ENCODE measurements at regions not wholly inside any gene's neighbourhood (a gene's known extent, or its start where the extent isn't known, plus 50 kb on each side); places are given as distances from the start of the nearest gene placed in this dataset.

DNA sequence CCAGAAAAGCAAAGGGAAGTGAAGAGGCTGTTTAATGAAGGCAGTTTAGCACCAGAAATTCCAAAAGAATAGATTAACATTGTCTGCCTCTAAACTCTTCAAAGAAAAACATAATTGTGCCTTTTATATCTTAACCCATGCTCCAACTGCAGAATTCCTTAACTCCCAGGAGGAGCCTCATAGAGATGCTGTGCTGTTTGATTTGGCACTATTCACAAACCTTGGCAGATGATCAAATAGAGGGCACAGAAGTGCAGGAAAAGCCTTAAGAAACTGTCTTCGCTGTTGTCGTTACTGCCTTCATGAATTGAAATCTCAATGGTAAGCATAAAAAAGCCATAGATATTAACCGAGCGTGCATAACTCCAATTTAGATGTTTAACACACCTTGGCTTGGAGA, 124.1 kb upstream of the MPPED2 start:
- H3K27me3 ChIP-seq (replicated peaks; ENCODE audit: control insufficient read depth, insufficient read depth, low read length): no peaks in the 10 kb centered on the region
- DNase-seq: no peak
- Mint-ChIP-seq H3K27me3 (ENCODE audit: insufficient read depth, unreplicated experiment) (no peaks in the 10 kb centered on the region), H3K4me3 (ENCODE audit: unreplicated experiment) (no peak overlapping the region), H3K36me3 (ENCODE audit: insufficient read depth, unreplicated experiment) (no peaks in the 10 kb centered on the region), H3K4me1 (ENCODE audit: low read depth, unreplicated experiment) (no peaks in the 10 kb centered on the region), H3K27ac (ENCODE audit: unreplicated experiment) (no peak overlapping the region), H3K9me3 (ENCODE audit: unreplicated experiment) (no peaks in the 10 kb centered on the region)
- no TSS peak for BruUV-seq (replicated peaks)
- POLR2A ChIA-PET: no interaction called here
- intact Hi-C loops (cut with micrococcal nuclease; ENCODE audit: unreplicated experiment): no loop called here
- H3K4me1 ChIP-seq: no peaks in the 10 kb centered on the region
- TF ChIP-seq, protein P1, sequence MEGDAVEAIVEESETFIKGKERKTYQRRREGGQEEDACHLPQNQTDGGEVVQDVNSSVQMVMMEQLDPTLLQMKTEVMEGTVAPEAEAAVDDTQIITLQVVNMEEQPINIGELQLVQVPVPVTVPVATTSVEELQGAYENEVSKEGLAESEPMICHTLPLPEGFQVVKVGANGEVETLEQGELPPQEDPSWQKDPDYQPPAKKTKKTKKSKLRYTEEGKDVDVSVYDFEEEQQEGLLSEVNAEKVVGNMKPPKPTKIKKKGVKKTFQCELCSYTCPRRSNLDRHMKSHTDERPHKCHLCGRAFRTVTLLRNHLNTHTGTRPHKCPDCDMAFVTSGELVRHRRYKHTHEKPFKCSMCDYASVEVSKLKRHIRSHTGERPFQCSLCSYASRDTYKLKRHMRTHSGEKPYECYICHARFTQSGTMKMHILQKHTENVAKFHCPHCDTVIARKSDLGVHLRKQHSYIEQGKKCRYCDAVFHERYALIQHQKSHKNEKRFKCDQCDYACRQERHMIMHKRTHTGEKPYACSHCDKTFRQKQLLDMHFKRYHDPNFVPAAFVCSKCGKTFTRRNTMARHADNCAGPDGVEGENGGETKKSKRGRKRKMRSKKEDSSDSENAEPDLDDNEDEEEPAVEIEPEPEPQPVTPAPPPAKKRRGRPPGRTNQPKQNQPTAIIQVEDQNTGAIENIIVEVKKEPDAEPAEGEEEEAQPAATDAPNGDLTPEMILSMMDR (IDR thresholded peaks at IDR 0.05; ENCODE audit: insufficient read depth in 1 of 2, low read depth in 1 of 2, low read length in 1 of 2, severe bottlenecking in 1 of 2, unreplicated experiment in 1 of 2): no peak
- H3K4me3 ChIP-seq (ENCODE audit: low read depth, low read length): no peak overlapping the region
- H3K36me3 ChIP-seq (ENCODE audit: control insufficient read depth, insufficient read depth, low read length): no peaks in the 10 kb centered on the region
- H3K9me3 ChIP-seq: no peaks in the 10 kb centered on the region
- CTCF ChIA-PET: no interaction called here

DNA sequence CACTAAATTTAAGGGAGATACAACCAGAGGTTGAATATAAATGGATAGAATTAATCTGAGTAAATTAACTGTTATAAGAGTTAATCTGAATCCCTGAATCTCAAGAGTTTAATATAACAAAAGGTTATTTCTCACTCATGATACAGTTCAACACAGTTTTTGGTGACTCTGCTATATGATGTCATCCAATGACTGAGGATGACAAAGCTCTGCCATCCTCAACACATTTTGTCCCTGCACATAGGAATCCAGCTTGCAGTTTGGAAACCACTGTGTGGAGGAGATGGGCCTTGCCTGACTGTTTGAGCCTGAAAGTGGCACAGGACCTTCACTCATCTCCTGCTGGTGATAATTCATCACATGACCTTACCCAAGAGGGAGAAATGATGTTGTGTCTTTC, 121.0 kb upstream of the MPPED2 start:
- no peaks in the 10 kb centered on the region for H3K36me3 ChIP-seq (ENCODE audit: control insufficient read depth, insufficient read depth, low read length)
- ChIA-PET CTCF (no interaction called here), POLR2A (no interaction called here)
- H3K9me3 ChIP-seq: no peaks in the 10 kb centered on the region
- Mint-ChIP-seq H3K36me3 (ENCODE audit: insufficient read depth, unreplicated experiment) (no peaks in the 10 kb centered on the region), H3K4me3 (ENCODE audit: unreplicated experiment) (no peak overlapping the region), H3K27me3 (ENCODE audit: insufficient read depth, unreplicated experiment) (no peaks in the 10 kb centered on the region), H3K9me3 (ENCODE audit: unreplicated experiment) (no peaks in the 10 kb centered on the region), H3K27ac (ENCODE audit: unreplicated experiment) (no peak overlapping the region), H3K4me1 (ENCODE audit: low read depth, unreplicated experiment) (no peaks in the 10 kb centered on the region)
- no peak for DNase-seq
- TF ChIP-seq, protein P1 (IDR thresholded peaks at IDR 0.05; ENCODE audit: insufficient read depth in 1 of 2, low read depth in 1 of 2, low read length in 1 of 2, severe bottlenecking in 1 of 2, unreplicated experiment in 1 of 2): no peak
- H3K4me1 ChIP-seq: no peaks in the 10 kb centered on the region
- intact Hi-C loops (cut with micrococcal nuclease; ENCODE audit: unreplicated experiment): no loop called here
- H3K4me3 ChIP-seq (ENCODE audit: low read depth, low read length): no peak overlapping the region
- H3K27me3 ChIP-seq (replicated peaks; ENCODE audit: control insufficient read depth, insufficient read depth, low read length): no peaks in the 10 kb centered on the region
- BruUV-seq (replicated peaks): no TSS peak

DNA sequence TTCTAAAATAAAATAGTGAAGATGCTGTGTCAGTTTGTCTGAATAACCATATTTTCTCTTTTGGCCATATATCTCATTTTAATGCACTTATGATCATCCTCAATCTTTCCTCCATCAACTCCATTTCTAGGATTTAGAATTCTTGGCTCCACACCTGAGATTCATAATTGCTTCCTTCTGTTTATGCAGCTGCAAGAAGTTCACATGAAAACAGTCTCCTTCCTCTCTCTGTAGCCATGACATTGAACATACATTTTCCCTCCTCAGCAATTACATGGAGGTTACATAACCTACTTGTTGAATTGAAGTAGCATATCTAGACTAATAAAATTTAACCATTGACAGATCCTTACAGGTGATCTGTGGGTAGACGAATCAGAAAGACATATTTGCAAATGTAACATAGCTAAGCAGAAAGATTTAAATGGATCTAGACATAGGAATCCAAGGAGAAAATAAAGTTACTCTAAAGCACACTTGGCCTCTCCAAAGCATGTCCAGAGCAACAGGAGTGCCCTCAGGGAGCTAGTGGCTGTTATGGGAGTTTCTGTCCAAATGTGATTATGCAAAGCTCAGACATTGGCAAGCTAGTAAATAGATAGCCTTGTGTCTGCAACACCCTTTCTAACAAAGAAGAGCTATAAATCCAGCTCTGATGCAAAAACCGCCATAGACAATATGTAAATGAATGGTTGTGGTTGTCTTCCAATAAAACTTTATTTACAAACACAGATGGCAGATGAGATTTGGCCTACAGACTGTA, 119.9 kb upstream of the MPPED2 start:
- no peak overlapping the region for H3K4me3 Mint-ChIP-seq (ENCODE audit: unreplicated experiment)
- TF ChIP-seq, protein P1 (IDR thresholded peaks at IDR 0.05; ENCODE audit: insufficient read depth in 1 of 2, low read depth in 1 of 2, low read length in 1 of 2, severe bottlenecking in 1 of 2, unreplicated experiment in 1 of 2): no peak
- intact Hi-C loops (cut with micrococcal nuclease; ENCODE audit: unreplicated experiment): no loop called here
- Histone ChIP-seq H3K9me3 (no peaks in the 10 kb centered on the region), H3K4me1 (no peaks in the 10 kb centered on the region), H3K36me3 (ENCODE audit: control insufficient read depth, insufficient read depth, low read length) (no peaks in the 10 kb centered on the region), H3K4me3 (ENCODE audit: low read depth, low read length) (no peak overlapping the region), H3K27me3 (replicated peaks; ENCODE audit: control insufficient read depth, insufficient read depth, low read length) (no peaks in the 10 kb centered on the region)
- no peaks in the 10 kb centered on the region for H3K27me3 Mint-ChIP-seq (ENCODE audit: insufficient read depth, unreplicated experiment)
- DNase-seq: no peak
- H3K36me3 Mint-ChIP-seq (ENCODE audit: insufficient read depth, unreplicated experiment): no peaks in the 10 kb centered on the region
- POLR2A ChIA-PET: no interaction called here
- CTCF ChIA-PET: no interaction called here
- H3K4me1 Mint-ChIP-seq (ENCODE audit: low read depth, unreplicated experiment): no peaks in the 10 kb centered on the region
- BruUV-seq (replicated peaks): no TSS peak
- no peaks in the 10 kb centered on the region for H3K9me3 Mint-ChIP-seq (ENCODE audit: unreplicated experiment)
- H3K27ac Mint-ChIP-seq (ENCODE audit: unreplicated experiment): no peak overlapping the region

Measured in Caco-2 (cell line).